Brain microvascular endothelial cell (primary cell): ENCODE measurements at regions not wholly inside any gene's neighbourhood (a gene's known extent, or its start where the extent isn't known, plus 50 kb on each side); places are given as distances from the start of the nearest gene placed in this dataset.
A peak's percentile ranks its signal among the peaks of the same experiment; 100 is the strongest.

Experiments
- DNase-seq: peaks from one replicate; pipeline ENCODE4 v3.0.0-alpha.2; 2020
- H3K27ac ChIP-seq: fragments of 250-450 bp; sonication (Bioruptor Pico); 2 replicates; pipeline ENCODE4 v1.5.1; 2020; ENCODE audit warnings: mild to moderate bottlenecking, moderate library complexity
- H3K27me3 ChIP-seq: fragments of 250-450 bp; sonication (Bioruptor Pico); replicated peaks from 2 replicates; pipeline ENCODE4 v1.5.1; 2020; ENCODE audit warnings: mild to moderate bottlenecking
- H3K36me3 ChIP-seq: fragments of 250-450 bp; sonication (Bioruptor Pico); replicated peaks from 2 replicates; pipeline ENCODE4 v1.5.1; 2020; ENCODE audit warnings: mild to moderate bottlenecking
- H3K4me3 ChIP-seq: 2 replicates; pipeline ENCODE4 v1.5.1; 2011; ENCODE audit warnings: low read depth, mild to moderate bottlenecking, control low read depth, low read length, moderate library complexity
- CTCF ChIP-seq: IDR thresholded peaks from 2 replicates; pipeline ENCODE4 v1.5.1; 2011; ENCODE audit warnings: low read depth, mild to moderate bottlenecking, moderate library complexity, low read length, control low read depth, inconsistent platforms; ENCODE audit errors: missing control alignments
- in situ Hi-C: cut with HindIII; loops from 2 replicates; pipeline ENCODE4 v1.10.0; 2017; ENCODE audit warnings: low sequenced_read_pairs, low pct_ligation_motif_present

GRCh38 chr13:50081679-50082425, 66.6 kb downstream of the KCNRG start:
- in situ Hi-C loops: no loop called here

GRCh38 chr13:50082426-50083281, 67.4 kb downstream of the KCNRG start:
- peak overlapping the region; percentile 70 for H3K4me3 ChIP-seq
- TF ChIP-seq CTCF: no peak
- H3K27me3 ChIP-seq: no peaks in the 10 kb centered on the region
- peak; percentile 74 for DNase-seq
- H3K36me3 ChIP-seq: no peaks in the 10 kb centered on the region
- in situ Hi-C loops: no loop called here
- H3K27ac ChIP-seq: peak overlapping the region; percentile 48

More at GRCh38 chr13:50081679-50082425, 66.6 kb downstream of the KCNRG start:
- Histone ChIP-seq H3K27ac (peak overlapping the region; percentile 85), H3K4me3 (peak overlapping the region; percentile 90), H3K27me3 (no peaks in the 10 kb centered on the region), H3K36me3 (no peaks in the 10 kb centered on the region)
- peak; percentile 99 for DNase-seq
- TF ChIP-seq CTCF: no peak

- in situ Hi-C loops: no loop called here
- Histone ChIP-seq H3K27me3 (no peaks in the 10 kb centered on the region), H3K27ac (no peak overlapping the region), H3K4me3 (no peak overlapping the region), H3K36me3 (no peaks in the 10 kb centered on the region)
- DNase-seq: no peak
- TF ChIP-seq CTCF: peak; percentile 22
Measured at GRCh38 chr13:50085063-50085462, 69.8 kb downstream of the KCNRG start.

- TF ChIP-seq CTCF: no peak
- Histone ChIP-seq H3K4me3 (no peak overlapping the region), H3K27ac (no peak overlapping the region), H3K36me3 (no peaks in the 10 kb centered on the region), H3K27me3 (no peaks in the 10 kb centered on the region)
- DNase-seq: no peak
- in situ Hi-C loops: no loop called here
Measured at GRCh38 chr13:50089633-50090032, 74.4 kb downstream of the KCNRG start.

- Histone ChIP-seq H3K27ac (no peak overlapping the region), H3K36me3 (no peaks in the 10 kb centered on the region), H3K27me3 (no peaks in the 10 kb centered on the region), H3K4me3 (no peak overlapping the region)
- DNase-seq: no peak
- TF ChIP-seq CTCF: no peak
- in situ Hi-C loops: no loop called here
Measured at GRCh38 chr13:50090211-50090610, 75.0 kb downstream of the KCNRG start.
